ENCODE measurements at regions not wholly inside any gene's neighbourhood (a gene's known extent, or its start where the extent isn't known, plus 50 kb on each side); places are given as distances from the start of the nearest gene placed in this dataset.

GRCh38 chr9:134536931-134537330 is 104.7 kb upstream of the COL5A1 start:
- no peak overlapping the region for H3K27ac ChIP-seq (ENCODE audit: low read length)
- no peaks in the 10 kb centered on the region for H3F3A ChIP-seq (ENCODE audit: insufficient read depth, low read length, poor library complexity, severe bottlenecking)
- no peak overlapping the region for H2AFZ ChIP-seq (ENCODE audit: low read depth, low read length)
- H3K9me2 ChIP-seq (ENCODE audit: insufficient read depth, low read length) = no peaks in the 10 kb centered on the region
- no peaks in the 10 kb centered on the region for H3K27me3 ChIP-seq (ENCODE audit: insufficient read depth, low read depth, low read length)
- H3K79me2 ChIP-seq (replicated peaks; ENCODE audit: insufficient read depth, low read length) = no peaks in the 10 kb centered on the region
- TF ChIP-seq POLR2AphosphoS5 (IDR thresholded peaks at IDR 0.05) (no peak), CTCF (IDR thresholded peaks at IDR 0.05; ENCODE audit: poor library complexity, severe bottlenecking) (no peak), SMC3 (conservative IDR thresholded peaks at IDR 0.05; ENCODE audit: poor library complexity) (no peak), MXI1 (conservative IDR thresholded peaks at IDR 0.05; ENCODE audit: poor library complexity, severe bottlenecking) (no peak)
- no peak overlapping the region for H3K4me2 ChIP-seq (ENCODE audit: low read length)
- no peak overlapping the region for H3K4me3 ChIP-seq (ENCODE audit: low read length)
- no peak overlapping the region for H3K9ac ChIP-seq (ENCODE audit: low read length)
- H3K36me3 ChIP-seq (ENCODE audit: insufficient read depth, low read length) = no peaks in the 10 kb centered on the region
- H3K9me3 ChIP-seq (ENCODE audit: low read length) = no peaks in the 10 kb centered on the region
- no peaks in the 10 kb centered on the region for H4K20me1 ChIP-seq (ENCODE audit: insufficient read depth)

DNA sequence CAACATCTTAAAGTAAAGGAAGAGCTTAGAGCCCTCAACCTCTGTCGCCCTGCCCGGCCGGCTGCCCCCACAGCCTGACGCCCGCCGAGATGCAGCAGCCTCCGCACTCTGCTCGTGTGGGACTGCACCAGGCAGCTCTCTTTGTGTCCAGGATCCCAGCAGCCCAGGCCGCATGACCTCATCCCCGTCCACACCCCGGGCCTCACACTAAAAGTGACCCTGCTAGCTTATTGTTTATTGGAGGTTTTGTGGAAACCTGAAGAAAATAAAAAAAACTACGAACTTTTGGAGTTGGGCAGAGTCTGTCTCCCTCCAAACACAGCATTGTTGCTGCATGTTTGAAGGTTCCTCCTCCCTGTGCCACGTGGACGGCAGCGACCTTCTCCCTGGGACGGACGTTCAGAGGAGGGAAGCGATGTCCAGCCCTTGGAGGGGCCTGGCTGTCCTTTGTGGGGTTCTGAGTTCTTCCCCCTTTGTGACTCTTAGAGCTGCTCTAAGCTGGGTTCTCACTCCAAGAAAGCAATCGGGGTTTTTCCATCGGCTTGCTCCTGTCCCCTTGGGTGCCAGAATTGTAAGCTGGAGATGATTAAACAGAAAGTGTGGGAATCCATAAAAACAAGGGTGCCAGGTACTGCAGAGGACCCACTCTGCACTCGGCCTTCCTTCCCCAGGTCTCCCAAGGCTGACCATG is 103.5 kb upstream of the COL5A1 start:
- Histone ChIP-seq H3K4me2 (ENCODE audit: low read length) (no peak overlapping the region), H4K20me1 (ENCODE audit: insufficient read depth) (no peaks in the 10 kb centered on the region), H3K4me3 (ENCODE audit: low read length) (no peak overlapping the region), H3K9me2 (ENCODE audit: insufficient read depth, low read length) (no peaks in the 10 kb centered on the region), H3K27me3 (ENCODE audit: insufficient read depth, low read depth, low read length) (no peaks in the 10 kb centered on the region), H2AFZ (ENCODE audit: low read depth, low read length) (no peak overlapping the region), H3K9ac (ENCODE audit: low read length) (no peak overlapping the region), H3F3A (ENCODE audit: insufficient read depth, low read length, poor library complexity, severe bottlenecking) (no peaks in the 10 kb centered on the region), H3K9me3 (ENCODE audit: low read length) (no peaks in the 10 kb centered on the region), H3K36me3 (ENCODE audit: insufficient read depth, low read length) (no peaks in the 10 kb centered on the region), H3K79me2 (replicated peaks; ENCODE audit: insufficient read depth, low read length) (no peaks in the 10 kb centered on the region), H3K27ac (ENCODE audit: low read length) (no peak overlapping the region)
- TF ChIP-seq SMC3 (conservative IDR thresholded peaks at IDR 0.05; ENCODE audit: poor library complexity) = no peak
- TF ChIP-seq REST (IDR thresholded peaks at IDR 0.05; ENCODE audit: borderline replicate concordance) = no peak
- TF ChIP-seq EZH2 (IDR thresholded peaks at IDR 0.05; ENCODE audit: borderline replicate concordance, insufficient read depth, low read length, poor library complexity, severe bottlenecking) = no peak
- no peak for TF ChIP-seq CTCF (IDR thresholded peaks at IDR 0.05; ENCODE audit: poor library complexity, severe bottlenecking)
- no peak for TF ChIP-seq RAD21 (conservative IDR thresholded peaks at IDR 0.05)
- TF ChIP-seq POLR2AphosphoS5 (IDR thresholded peaks at IDR 0.05) = no peak
- TF ChIP-seq MXI1 (conservative IDR thresholded peaks at IDR 0.05; ENCODE audit: poor library complexity, severe bottlenecking) = no peak
- TF ChIP-seq TAF1 (IDR thresholded peaks at IDR 0.05; ENCODE audit: low read depth) = no peak
- TF ChIP-seq EP300 (conservative IDR thresholded peaks at IDR 0.05; ENCODE audit: poor library complexity, severe bottlenecking) = no peak
